ENCODE measurements at regions not wholly inside any gene's neighbourhood (a gene's known extent, or its start where the extent isn't known, plus 50 kb on each side); places are given as distances from the start of the nearest gene placed in this dataset.

DNA sequence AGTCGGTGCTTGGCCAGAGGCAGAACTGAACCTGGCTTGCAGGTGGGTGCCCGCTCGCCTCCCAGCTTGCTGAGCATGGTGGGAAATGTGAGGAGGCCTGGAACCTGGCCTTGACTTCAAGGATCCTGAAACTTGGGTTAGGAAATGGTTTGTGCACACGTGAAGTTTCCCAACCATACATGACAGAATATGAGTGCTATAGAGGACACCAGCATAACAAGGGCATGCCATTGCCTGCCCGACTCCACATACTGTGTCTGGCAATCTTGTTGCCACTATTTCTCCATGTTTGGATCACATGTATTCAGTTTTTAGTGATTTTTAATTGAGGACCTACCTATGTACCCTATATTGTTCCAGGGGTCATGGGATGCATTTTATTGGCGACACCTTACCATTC, 177.6 kb upstream of the ANKRD55 start:
- TF ChIP-seq, protein P1, sequence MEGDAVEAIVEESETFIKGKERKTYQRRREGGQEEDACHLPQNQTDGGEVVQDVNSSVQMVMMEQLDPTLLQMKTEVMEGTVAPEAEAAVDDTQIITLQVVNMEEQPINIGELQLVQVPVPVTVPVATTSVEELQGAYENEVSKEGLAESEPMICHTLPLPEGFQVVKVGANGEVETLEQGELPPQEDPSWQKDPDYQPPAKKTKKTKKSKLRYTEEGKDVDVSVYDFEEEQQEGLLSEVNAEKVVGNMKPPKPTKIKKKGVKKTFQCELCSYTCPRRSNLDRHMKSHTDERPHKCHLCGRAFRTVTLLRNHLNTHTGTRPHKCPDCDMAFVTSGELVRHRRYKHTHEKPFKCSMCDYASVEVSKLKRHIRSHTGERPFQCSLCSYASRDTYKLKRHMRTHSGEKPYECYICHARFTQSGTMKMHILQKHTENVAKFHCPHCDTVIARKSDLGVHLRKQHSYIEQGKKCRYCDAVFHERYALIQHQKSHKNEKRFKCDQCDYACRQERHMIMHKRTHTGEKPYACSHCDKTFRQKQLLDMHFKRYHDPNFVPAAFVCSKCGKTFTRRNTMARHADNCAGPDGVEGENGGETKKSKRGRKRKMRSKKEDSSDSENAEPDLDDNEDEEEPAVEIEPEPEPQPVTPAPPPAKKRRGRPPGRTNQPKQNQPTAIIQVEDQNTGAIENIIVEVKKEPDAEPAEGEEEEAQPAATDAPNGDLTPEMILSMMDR (IDR thresholded peaks at IDR 0.05) = no peak
- no peak for TF ChIP-seq POLR2A (IDR thresholded peaks at IDR 0.05)

All from right lobe of liver (tissue), 4 donors.